A549 (cell line): ENCODE measurements at regions not wholly inside any gene's neighbourhood (a gene's known extent, or its start where the extent isn't known, plus 50 kb on each side); places are given as distances from the start of the nearest gene placed in this dataset.
A peak's percentile ranks its signal among the peaks of the same experiment; 100 is the strongest.

Experiments
- ATAC-seq, 2 experiments: fragments of 200-7000 bp in 1 of 2; fragments of >200 bp in 1 of 2; cut with Nextera tagmentation in 1 of 2; cut with Tn5 transposase in 1 of 2; 3 replicates each; pipeline versions ENCODE4 v1.8.0 to v1.9.1; 2018 to 2020; ENCODE audit warnings: mild to moderate bottlenecking in 1 of 2, moderate library complexity in 1 of 2
- CTCF ChIA-PET: fragments of 300-600 bp; sonication (Branson Sonifier 250); formaldehyde crosslinking; extraction: SDS; loops from one replicate; lab custom pipeline; 2021; ENCODE audit warnings: antibody characterized with exemption, inconsistent platforms; lab: Yijun Ruan, JAX
- POLR2A ChIA-PET: fragments of 350-600 bp; formaldehyde crosslinking; extraction: SDS; loops from one replicate; lab custom pipeline; 2021; ENCODE audit warnings: antibody characterized with exemption, inconsistent platforms; lab: Yijun Ruan, JAX
- DNase-seq, 2 experiments: peaks; one replicate each; pipeline versions ENCODE4 v3.0.0 to v3.0.0-alpha.2; 2011 to 2016; ENCODE audit warnings: low read depth in 1 of 2, low spot score in 1 of 2
- FAIRE-seq: peaks from 2 replicates; lab custom pipeline; 2011; peaks lifted over from hg19 to GRCh38; lab: Jason Lieb, UNC
- H3K27ac ChIP-seq, 2 experiments: fragments of >200 bp; sonication (Bioruptor Twin); formaldehyde crosslinking; 3 replicates each; pipeline ENCODE4 v1.5.1; 2016 to 2017
- H3K4me1 ChIP-seq: fragments of >200 bp; sonication (Bioruptor Twin); formaldehyde crosslinking; 3 replicates; pipeline ENCODE4 v1.6.1; 2016
- H3K4me2 ChIP-seq: fragments of >200 bp; sonication (Bioruptor Twin); formaldehyde crosslinking; 3 replicates; pipeline ENCODE4 v1.6.1; 2016
- H3K4me3 ChIP-seq: fragments of >200 bp; sonication (Bioruptor Twin); formaldehyde crosslinking; 3 replicates; pipeline ENCODE4 v1.5.1; 2016
- H3K9me3 ChIP-seq: fragments of >200 bp; sonication (Bioruptor Twin); formaldehyde crosslinking; 3 replicates; pipeline ENCODE4 v1.6.1; 2016
- CBX8 ChIP-seq: fragments of 200-600 bp; sonication (generic); IDR thresholded peaks from 2 replicates; pipeline ENCODE4 v1.6.1; 2016
- CHD2 ChIP-seq: fragments of 150-350 bp; IDR thresholded peaks from 2 replicates; pipeline ENCODE4 v1.6.1; 2014; ENCODE audit warnings: low read length; ENCODE audit not compliant: partially characterized antibody
- CHD4 ChIP-seq: fragments of 200-600 bp; sonication (generic); IDR thresholded peaks from 2 replicates; pipeline ENCODE4 v1.6.1; 2016; ENCODE audit warnings: antibody characterized with exemption, mild to moderate bottlenecking, borderline replicate concordance
- EHF ChIP-seq: fragments of 250-450 bp; sonication (Bioruptor Pico); IDR thresholded peaks from 2 replicates; pipeline ENCODE4 v1.5.0; 2020; ENCODE audit warnings: mild to moderate bottlenecking
- FOSB ChIP-seq: fragments of 250-450 bp; sonication (Bioruptor Pico); IDR thresholded peaks from 2 replicates; pipeline ENCODE4 v1.5.0; 2020; ENCODE audit warnings: mild to moderate bottlenecking, moderate library complexity
- FOXS1 ChIP-seq: fragments of 250-450 bp; sonication (Bioruptor Pico); IDR thresholded peaks from 2 replicates; pipeline ENCODE4 v1.5.0; 2020; ENCODE audit warnings: mild to moderate bottlenecking, moderate library complexity
- HEYL ChIP-seq: fragments of 250-450 bp; sonication (Bioruptor Pico); IDR thresholded peaks from 2 replicates; pipeline ENCODE4 v1.8.0; 2021; ENCODE audit warnings: mild to moderate bottlenecking, moderate library complexity
- HOXB13 ChIP-seq: fragments of 250-450 bp; sonication (Bioruptor Pico); IDR thresholded peaks from 2 replicates; pipeline ENCODE4 v1.5.0; 2020; ENCODE audit warnings: low read depth, mild to moderate bottlenecking, moderate library complexity
- KDM1A ChIP-seq: fragments of 200-600 bp; sonication (generic); IDR thresholded peaks from 2 replicates; pipeline ENCODE4 v1.6.1; 2016; ENCODE audit warnings: low read depth, mild to moderate bottlenecking
- MAFK ChIP-seq: fragments of 450-650 bp; IDR thresholded peaks from 2 replicates; pipeline ENCODE4 v1.6.1; 2014; ENCODE audit not compliant: partially characterized antibody
- POLR2A ChIP-seq: IDR thresholded peaks from 2 replicates; pipeline ENCODE4 v1.6.1; 2012; ENCODE audit warnings: mild to moderate bottlenecking, low read length
- POLR2AphosphoS2 ChIP-seq: conservative IDR thresholded peaks from 2 replicates; pipeline ENCODE4 v1.6.1; 2012; ENCODE audit warnings: low read length, improper control_type of control experiment, inconsistent platforms
- RAD21 ChIP-seq, 2 experiments: fragments of >200 bp in 1 of 2; sonication (Bioruptor Twin) in 1 of 2; formaldehyde crosslinking in 1 of 2; IDR thresholded peaks in 1 of 2; conservative IDR thresholded peaks in 1 of 2; 2 replicates in 1 of 2; 3 replicates in 1 of 2; pipeline ENCODE4 v1.6.1; 2012 to 2018; ENCODE audit warnings: inconsistent platforms in 1 of 2
- RCOR1 ChIP-seq: fragments of 150-350 bp; IDR thresholded peaks from 2 replicates; pipeline ENCODE4 v1.6.1; 2014; ENCODE audit warnings: antibody characterized with exemption, low read length, low read depth
- RFX5 ChIP-seq: fragments of 450-650 bp; IDR thresholded peaks from 2 replicates; pipeline ENCODE4 v1.7.1; 2014; ENCODE audit warnings: antibody characterized with exemption, mild to moderate bottlenecking, moderate library complexity
- RNF2 ChIP-seq: fragments of 200-600 bp; sonication (generic); IDR thresholded peaks from 2 replicates; pipeline ENCODE4 v1.6.1; 2016; ENCODE audit warnings: low read depth, mild to moderate bottlenecking, antibody characterized with exemption, moderate library complexity, borderline replicate concordance
- SMC3 ChIP-seq: fragments of >200 bp; sonication (Bioruptor Twin); formaldehyde crosslinking; IDR thresholded peaks from 3 replicates; pipeline ENCODE4 v1.6.1; 2018; ENCODE audit warnings: inconsistent platforms
- ZC3H11A ChIP-seq: fragments of 450-650 bp; IDR thresholded peaks from 2 replicates; pipeline ENCODE4 v1.6.1; 2014; ENCODE audit warnings: antibody characterized with exemption, mild to moderate bottlenecking
- ZFP36 ChIP-seq: fragments of 450-650 bp; IDR thresholded peaks from 2 replicates; pipeline ENCODE4 v1.6.1; 2014; ENCODE audit warnings: borderline replicate concordance; ENCODE audit not compliant: partially characterized antibody
- WGBS: methylation state at CpG from one replicate; pipeline ENCODE4 v1.1.6; 2017; ENCODE audit errors: missing lambda C conversion rate; 5-methylcytosine and 5-hydroxymethylcytosine counted together
- TF ChIP-seq, protein P1 (sequence below): IDR thresholded peaks from 2 replicates; pipeline ENCODE4 v1.6.1; 2012
- TF ChIP-seq, protein P2 (sequence below): IDR thresholded peaks from 2 replicates; pipeline ENCODE4 v1.6.1; 2012
- TF ChIP-seq, protein P3 (sequence below): fragments of 150-350 bp; IDR thresholded peaks from 2 replicates; pipeline ENCODE4 v1.6.1; 2014; ENCODE audit warnings: low read depth, mild to moderate bottlenecking, low read length
- TF ChIP-seq, protein P4 (sequence below): fragments of 200-600 bp; sonication (generic); IDR thresholded peaks from 2 replicates; pipeline ENCODE4 v1.6.1; 2016; ENCODE audit warnings: antibody characterized with exemption, mild to moderate bottlenecking, moderate library complexity
- TF ChIP-seq, protein P5 (sequence below): fragments of >200 bp; sonication (Bioruptor Twin); formaldehyde crosslinking; IDR thresholded peaks from 3 replicates; pipeline ENCODE4 v1.6.1; 2016

DNA sequence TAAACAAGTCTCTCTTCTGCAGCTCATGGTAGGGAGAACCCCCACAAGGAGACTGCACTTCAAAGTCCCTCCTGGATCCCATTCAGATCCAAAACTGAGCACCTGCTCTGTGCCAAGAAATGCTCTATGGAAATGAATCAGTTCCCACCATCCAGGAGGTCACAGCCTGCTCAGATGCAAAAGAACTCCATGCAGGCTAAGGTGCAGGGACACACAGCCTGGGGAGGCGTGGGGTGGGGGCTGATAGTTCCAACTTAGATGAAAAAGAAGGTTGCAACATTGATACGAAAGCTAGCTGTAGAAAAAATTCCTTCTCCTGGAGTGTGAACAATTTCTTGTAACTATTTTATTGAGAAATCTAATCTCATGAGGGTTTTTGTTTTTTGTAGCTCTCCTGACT, 111.0 kb upstream of the TMEM170B start:
- CTCF ChIA-PET: no interaction called here
- no peak for DNase-seq
- no peak for TF ChIP-seq EHF
- no peak for TF ChIP-seq FOXS1 (CRISPR knock-in tag)
- no peak for TF ChIP-seq ZC3H11A
- no peak for TF ChIP-seq KDM1A
- TF ChIP-seq, protein P1, sequence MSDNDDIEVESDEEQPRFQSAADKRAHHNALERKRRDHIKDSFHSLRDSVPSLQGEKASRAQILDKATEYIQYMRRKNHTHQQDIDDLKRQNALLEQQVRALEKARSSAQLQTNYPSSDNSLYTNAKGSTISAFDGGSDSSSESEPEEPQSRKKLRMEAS: no peak
- TF ChIP-seq RCOR1: no peak
- TF ChIP-seq MAFK: no peak
- H3K4me2 ChIP-seq: peak overlapping the region; percentile 47
- no peak for FAIRE-seq
- no peak for ATAC-seq
- H3K27ac ChIP-seq: peak overlapping the region; percentile 76 to 86
- H3K4me3 ChIP-seq: no peak overlapping the region
- peaks cover 80% of the 10 kb centered on the region for H3K4me1 ChIP-seq
- H3K9me3 ChIP-seq: no peaks in the 10 kb centered on the region
- WGBS: 88% methylated on average over 2 of the region's 2 CpGs
- POLR2A ChIA-PET: no interaction called here

DNA sequence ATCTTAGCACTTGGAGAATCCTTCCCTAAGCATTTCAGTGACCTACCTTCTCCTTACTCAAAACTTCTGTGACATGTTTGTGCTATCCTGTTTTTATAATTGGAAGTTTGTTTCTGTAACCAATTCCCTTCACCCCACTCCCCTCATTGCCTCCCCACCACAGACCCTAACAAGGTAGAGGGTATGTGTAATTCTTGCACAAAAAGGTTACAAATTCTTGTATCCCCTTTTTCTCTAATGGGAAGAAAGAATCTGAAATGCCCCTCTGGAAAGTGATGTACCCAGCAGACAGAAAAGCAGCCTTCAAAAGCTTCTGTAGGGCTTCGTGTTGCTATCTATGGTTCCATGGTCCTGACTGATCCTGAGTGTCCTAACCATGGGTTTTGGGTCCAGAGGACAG, 111.7 kb upstream of the TMEM170B start:
- TF ChIP-seq CHD4: no peak
- no peak for TF ChIP-seq RNF2
- TF ChIP-seq ZFP36: no peak
- TF ChIP-seq HEYL (CRISPR knock-in tag): no peak
- TF ChIP-seq, protein P2, sequence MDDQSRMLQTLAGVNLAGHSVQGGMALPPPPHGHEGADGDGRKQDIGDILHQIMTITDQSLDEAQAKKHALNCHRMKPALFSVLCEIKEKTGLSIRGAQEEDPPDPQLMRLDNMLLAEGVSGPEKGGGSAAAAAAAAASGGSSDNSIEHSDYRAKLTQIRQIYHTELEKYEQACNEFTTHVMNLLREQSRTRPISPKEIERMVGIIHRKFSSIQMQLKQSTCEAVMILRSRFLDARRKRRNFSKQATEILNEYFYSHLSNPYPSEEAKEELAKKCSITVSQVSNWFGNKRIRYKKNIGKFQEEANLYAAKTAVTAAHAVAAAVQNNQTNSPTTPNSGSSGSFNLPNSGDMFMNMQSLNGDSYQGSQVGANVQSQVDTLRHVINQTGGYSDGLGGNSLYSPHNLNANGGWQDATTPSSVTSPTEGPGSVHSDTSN: no peak
- no peak for TF ChIP-seq POLR2AphosphoS2
- no peak for TF ChIP-seq SMC3
- no peak for TF ChIP-seq RAD21 (conservative IDR thresholded peaks at IDR 0.05 in 1 of 2, IDR thresholded peaks at IDR 0.05 in 1 of 2)
- TF ChIP-seq, protein P3, sequence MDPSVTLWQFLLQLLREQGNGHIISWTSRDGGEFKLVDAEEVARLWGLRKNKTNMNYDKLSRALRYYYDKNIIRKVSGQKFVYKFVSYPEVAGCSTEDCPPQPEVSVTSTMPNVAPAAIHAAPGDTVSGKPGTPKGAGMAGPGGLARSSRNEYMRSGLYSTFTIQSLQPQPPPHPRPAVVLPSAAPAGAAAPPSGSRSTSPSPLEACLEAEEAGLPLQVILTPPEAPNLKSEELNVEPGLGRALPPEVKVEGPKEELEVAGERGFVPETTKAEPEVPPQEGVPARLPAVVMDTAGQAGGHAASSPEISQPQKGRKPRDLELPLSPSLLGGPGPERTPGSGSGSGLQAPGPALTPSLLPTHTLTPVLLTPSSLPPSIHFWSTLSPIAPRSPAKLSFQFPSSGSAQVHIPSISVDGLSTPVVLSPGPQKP: no peak
- TF ChIP-seq CBX8: no peak
- no peak for TF ChIP-seq CHD2
- TF ChIP-seq, protein P4, sequence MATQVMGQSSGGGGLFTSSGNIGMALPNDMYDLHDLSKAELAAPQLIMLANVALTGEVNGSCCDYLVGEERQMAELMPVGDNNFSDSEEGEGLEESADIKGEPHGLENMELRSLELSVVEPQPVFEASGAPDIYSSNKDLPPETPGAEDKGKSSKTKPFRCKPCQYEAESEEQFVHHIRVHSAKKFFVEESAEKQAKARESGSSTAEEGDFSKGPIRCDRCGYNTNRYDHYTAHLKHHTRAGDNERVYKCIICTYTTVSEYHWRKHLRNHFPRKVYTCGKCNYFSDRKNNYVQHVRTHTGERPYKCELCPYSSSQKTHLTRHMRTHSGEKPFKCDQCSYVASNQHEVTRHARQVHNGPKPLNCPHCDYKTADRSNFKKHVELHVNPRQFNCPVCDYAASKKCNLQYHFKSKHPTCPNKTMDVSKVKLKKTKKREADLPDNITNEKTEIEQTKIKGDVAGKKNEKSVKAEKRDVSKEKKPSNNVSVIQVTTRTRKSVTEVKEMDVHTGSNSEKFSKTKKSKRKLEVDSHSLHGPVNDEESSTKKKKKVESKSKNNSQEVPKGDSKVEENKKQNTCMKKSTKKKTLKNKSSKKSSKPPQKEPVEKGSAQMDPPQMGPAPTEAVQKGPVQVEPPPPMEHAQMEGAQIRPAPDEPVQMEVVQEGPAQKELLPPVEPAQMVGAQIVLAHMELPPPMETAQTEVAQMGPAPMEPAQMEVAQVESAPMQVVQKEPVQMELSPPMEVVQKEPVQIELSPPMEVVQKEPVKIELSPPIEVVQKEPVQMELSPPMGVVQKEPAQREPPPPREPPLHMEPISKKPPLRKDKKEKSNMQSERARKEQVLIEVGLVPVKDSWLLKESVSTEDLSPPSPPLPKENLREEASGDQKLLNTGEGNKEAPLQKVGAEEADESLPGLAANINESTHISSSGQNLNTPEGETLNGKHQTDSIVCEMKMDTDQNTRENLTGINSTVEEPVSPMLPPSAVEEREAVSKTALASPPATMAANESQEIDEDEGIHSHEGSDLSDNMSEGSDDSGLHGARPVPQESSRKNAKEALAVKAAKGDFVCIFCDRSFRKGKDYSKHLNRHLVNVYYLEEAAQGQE: no peak
- no peak for TF ChIP-seq RFX5
- TF ChIP-seq FOSB (CRISPR knock-in tag): no peak
- TF ChIP-seq EHF: no peak
- TF ChIP-seq RCOR1: no peak
- no peak for TF ChIP-seq HOXB13
- no peak for TF ChIP-seq POLR2A
- TF ChIP-seq, protein P5, sequence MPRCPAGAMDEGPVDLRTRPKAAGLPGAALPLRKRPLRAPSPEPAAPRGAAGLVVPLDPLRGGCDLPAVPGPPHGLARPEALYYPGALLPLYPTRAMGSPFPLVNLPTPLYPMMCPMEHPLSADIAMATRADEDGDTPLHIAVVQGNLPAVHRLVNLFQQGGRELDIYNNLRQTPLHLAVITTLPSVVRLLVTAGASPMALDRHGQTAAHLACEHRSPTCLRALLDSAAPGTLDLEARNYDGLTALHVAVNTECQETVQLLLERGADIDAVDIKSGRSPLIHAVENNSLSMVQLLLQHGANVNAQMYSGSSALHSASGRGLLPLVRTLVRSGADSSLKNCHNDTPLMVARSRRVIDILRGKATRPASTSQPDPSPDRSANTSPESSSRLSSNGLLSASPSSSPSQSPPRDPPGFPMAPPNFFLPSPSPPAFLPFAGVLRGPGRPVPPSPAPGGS: no peak
- H3K4me1 ChIP-seq: peaks cover 83% of the 10 kb centered on the region

More for the DNA sequence above, 111.7 kb upstream of the TMEM170B start:
- DNase-seq (no peak), FAIRE-seq (no peak), ATAC-seq (peak in 1 of 2 experiments; percentile 13; a peak in 1 of 6 replicates)
- 64% methylated on average over 1 of the region's 1 CpG for WGBS
- CTCF ChIA-PET: interaction anchor here (1.8 kb wide), 1 partner anchor 8 kb away, joined by 6 read pairs; no protein-coding TSS in a partner anchor
- Histone ChIP-seq H3K4me2 (peak overlapping the region; percentile 47), H3K27ac (peak overlapping the region; percentile 76 to 86), H3K9me3 (no peaks in the 10 kb centered on the region), H3K4me3 (no peak overlapping the region)
- POLR2A ChIA-PET: no interaction called here
